ENCODE measurements at regions not wholly inside any gene's neighbourhood (a gene's known extent, or its start where the extent isn't known, plus 50 kb on each side); places are given as distances from the start of the nearest gene placed in this dataset.

DNA sequence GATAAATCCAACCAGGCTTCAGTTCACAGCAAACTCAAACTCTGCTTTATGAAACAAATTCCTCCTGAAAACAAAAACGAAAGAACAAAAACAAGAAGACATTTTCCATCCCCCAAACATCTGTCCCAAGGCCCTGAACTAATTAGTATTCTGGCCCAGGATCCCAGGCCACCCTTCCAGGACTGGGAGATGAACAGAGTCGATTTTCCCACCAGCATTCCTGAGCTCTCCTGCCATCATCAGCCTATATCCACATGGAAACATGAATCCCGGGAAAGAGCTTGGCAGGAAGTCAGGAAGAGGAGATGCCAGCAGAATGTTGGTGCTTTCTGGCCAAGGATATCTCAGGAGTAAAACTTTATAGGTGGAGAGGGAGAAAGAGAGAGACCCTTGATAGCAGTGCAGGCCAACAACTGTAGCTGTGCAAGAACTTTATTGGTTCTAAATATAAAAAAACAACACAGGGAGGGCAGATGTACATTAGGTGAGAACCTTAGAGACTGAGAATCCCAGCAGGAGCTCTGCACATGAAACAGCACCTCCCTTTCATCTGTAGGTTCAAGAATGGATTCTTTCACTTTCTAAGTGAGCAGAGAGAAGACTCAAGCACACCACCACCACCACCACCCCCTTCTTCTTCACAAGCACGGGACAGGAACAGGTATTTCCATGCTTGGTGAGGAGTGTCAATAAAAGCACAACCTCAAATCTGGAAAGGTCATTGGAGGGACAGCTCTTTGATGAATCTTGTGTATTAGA is 190.7 kb upstream of the TAS2R1 start:
- TF ChIP-seq EZH2 (IDR thresholded peaks at IDR 0.05; ENCODE audit: insufficient read depth, poor library complexity, severe bottlenecking), result no peak
- TF ChIP-seq EZH2phosphoT487 (IDR thresholded peaks at IDR 0.05; ENCODE audit: insufficient read depth, low read depth), result no peak

All from GM23248 (cell line).